GM19468 (cell line): ENCODE measurements at regions not wholly inside any gene's neighbourhood (a gene's known extent, or its start where the extent isn't known, plus 50 kb on each side); places are given as distances from the start of the nearest gene placed in this dataset.

Experiments
- ATAC-seq: cut with Tn5 transposase; IDR thresholded peaks from one replicate; pipeline ENCODE4 v1.9.1; 2021; ENCODE audit warnings: mild to moderate bottlenecking, moderate library complexity, moderate number of reproducible peaks; ENCODE audit not compliant: unreplicated experiment; ENCODE audit errors: extremely low read depth

GRCh38 chr20:17859002-17859615, 109.5 kb downstream of the SNX5 start:
- ATAC-seq: no peak

DNA sequence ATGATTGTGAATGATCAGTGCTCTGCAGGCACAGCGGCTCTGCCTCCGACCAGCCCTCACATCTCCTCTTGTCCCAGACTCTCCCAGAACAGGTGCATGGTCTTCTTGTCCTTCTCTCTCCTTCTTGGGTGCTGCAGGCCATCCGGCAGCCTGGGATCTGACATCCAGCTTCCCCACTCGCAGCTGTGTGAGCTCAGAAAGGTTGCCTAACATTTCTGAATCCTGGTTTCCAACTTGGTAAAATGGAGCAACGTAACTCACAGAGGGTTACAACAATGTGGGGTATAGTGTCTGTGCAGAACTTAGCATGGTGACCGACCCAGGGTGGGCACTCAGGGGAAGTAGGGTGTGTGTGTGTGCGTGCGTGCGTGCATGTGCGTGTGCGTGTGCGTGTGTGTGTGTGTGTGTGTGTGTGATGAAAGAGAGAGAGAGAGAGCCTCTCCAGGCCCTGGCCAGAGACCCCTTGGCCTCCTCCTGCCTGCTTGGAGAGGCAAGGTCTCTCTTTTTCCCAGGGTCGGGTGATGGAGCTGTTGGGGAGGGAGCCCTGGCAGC, 110.1 kb downstream of the SNX5 start:
- no peak for ATAC-seq

GRCh38 chr20:17857639-17858449, 110.8 kb downstream of the SNX5 start:
- ATAC-seq: no peak

DNA sequence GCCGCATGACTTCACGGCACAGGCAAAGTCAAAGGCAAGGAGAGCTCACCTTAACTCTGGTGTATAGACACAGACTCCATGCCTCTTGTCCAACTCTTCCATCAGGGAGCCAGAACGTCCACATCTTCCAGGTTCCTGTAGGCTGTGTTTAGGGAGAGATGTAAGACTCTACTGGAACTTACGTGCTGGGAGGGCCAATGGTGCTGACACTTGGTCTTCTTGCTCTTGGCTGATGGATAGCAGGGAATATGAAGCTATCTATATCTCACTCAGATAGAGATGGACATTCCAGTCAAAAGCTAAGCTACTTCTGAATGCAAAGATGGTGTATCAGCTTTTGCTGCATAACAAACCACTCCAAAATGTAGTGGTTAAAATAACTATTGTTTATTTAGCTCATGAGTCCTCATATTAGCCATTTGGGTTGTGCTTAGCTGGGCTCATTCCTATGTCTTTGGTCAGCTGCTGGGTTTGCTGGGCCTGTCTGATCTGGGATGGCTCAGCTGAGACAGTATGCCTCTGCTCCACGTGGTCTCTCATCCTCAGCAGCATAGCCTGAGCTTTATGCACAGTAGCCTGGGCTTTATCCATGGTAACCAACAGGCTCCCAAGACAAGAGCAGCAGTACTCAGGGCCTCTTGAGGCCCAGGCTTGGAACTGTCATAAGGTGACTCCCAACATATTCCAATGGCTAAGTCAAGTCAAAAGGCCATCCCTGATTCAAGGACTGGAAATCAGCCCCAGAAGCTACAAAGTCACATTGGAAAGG, 111.6 kb downstream of the SNX5 start:
- no peak for ATAC-seq

GRCh38 chr20:17856024-17856564, 112.5 kb downstream of the SNX5 start:
- ATAC-seq: peak; percentile 59

GRCh38 chr20:17854307-17854903, 114.2 kb downstream of the SNX5 start:
- ATAC-seq: no peak

DNA sequence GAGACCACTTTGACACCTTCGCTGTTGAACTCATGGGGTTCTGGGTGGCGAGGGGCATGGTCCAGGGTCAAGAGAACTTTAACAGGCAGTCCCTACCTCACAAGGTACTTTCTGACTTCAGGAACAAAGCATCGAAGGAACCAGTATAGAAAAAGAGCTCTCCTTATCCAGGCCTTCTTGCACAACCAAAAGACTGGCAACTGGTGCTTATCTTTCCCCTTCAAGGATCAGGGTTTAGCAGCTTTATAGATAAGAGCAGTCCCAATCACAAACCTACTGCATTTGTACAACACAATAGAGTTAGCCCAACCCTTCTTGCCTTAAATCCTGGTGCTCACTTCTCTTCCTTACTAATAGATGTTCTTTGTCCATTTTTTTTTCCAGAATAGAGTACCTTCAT, 116.3 kb downstream of the SNX5 start:
- ATAC-seq: no peak

DNA sequence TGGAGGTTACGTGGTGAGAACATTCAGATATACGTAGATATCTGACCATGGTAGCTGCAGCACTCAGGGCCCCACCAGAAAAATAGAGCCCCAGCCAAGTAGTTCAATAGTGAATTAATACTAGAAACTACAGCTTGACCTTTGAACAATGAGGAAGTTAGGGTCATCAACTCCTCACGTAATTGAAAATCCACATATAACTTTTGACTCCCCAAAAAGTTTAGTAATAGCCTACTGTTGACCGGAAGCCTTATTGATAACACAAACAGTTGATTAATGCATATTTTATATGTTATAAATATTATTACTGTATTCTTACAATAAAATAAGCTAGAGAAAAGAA, 117.9 kb downstream of the SNX5 start:
- ATAC-seq: no peak

DNA sequence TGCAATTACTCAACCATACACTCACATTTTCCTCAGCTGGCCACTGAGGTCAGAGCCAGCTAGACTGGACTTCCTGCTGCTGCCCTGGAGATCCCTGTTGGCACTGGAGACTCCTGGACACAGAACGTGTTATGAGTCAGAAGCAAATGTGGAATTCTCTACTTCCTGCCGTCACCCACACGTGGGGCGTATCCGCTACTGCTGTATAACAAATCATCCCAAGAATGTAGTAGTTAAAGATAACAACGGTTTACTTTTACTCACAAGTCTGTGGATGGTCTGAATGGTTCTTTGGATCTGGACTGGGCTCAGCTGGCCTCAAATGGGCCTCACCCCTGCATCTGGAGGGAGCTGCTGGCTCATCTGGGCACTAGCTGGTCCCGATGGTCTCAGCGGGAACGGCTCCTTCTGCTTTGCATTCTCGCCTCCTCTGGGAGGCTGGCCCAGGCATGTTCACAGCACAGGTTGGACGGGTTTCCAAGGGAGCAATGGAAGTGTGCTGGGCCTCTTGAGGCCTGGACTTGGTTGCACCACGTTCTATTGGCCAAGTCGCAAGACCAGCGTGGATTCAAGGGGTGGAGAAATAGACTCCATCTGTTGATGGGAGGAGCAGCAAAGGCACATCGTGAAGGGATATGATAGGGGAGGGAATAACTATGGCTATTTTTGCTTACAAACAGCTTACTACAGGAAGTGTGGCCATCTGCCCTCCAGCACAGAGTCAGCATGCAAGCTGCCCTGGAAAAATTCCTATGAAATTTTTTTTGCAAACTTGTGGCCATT, 118.5 kb downstream of the SNX5 start:
- no peak for ATAC-seq

GRCh38 chr20:17849138-17849900, 119.3 kb downstream of the SNX5 start:
- ATAC-seq: no peak

DNA sequence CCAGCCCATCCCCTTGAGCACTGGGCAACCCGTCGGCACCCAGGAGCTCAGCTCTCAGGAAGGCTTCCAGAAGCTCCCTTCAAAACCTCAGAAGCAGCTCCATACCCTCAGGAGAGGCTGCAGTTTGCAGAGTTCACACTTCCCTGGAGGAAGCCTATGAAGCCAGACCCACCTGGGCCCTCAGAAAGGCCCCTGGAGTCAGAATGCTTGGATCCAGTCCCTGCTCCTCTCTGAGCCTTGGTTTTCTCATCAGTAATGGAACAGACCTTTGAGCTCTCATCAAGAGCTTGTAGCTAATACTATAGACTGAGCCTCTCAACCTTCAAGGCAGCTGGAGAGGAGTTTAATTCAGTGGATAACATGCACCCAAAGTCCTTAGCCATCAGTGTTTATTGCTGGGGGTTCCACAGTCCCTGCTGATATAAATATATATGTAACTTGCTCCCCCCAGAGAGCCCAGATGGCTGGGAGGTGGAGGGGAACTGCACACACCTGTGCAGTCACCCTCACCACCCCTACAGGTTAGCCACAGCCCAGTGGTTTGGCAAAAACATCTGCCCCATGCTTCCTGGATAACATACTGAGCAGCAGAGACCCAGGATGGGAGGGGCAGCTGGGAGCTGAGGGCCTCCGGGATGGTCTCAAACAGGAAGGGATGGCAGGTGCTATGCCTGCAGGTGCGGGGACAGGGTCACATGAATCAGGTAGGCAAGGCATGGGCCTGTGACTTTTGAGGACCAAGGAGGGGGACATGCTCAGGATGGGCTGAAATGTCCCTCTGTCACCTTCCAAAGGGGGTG, 120.1 kb downstream of the SNX5 start:
- ATAC-seq: no peak

DNA sequence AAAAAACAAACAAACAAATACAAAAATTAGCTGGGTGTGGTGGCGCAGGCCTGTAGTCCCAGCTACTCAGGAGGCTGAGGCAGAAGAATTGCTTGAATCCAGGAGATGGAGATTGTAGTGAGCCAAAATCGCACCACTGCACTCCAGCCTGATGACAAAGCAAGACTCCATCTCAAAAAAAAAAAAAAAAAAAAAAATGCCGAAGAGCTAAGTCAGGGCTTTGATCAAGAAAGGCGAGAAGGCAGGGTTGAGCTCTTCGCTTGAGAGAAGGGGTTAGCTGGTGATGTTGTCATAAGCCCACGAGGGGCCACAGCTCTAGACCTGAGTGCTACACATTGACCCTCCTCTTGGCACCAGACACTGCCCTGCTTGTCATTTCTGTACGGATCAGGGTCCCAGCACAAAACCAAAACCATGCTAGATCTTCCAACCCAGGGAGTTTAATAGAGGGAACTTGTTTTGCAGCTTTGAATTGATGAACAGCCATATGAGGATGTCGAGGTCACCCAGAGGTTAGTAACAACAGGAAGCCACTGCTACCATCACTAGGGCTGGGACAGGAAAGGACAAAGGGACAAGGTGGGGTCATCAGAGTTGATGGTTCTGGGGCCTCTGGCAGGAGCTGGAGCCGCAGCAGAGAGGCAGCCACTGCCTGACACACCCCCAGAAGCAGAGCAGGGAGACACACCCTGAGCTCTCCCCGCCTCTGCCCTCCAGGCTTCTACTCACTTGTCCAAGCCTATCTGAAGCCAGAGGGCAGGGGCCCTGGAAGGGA, 122.7 kb downstream of the SNX5 start:
- ATAC-seq: no peak

GRCh38 chr20:17844549-17845298, 123.9 kb downstream of the SNX5 start:
- ATAC-seq: no peak

DNA sequence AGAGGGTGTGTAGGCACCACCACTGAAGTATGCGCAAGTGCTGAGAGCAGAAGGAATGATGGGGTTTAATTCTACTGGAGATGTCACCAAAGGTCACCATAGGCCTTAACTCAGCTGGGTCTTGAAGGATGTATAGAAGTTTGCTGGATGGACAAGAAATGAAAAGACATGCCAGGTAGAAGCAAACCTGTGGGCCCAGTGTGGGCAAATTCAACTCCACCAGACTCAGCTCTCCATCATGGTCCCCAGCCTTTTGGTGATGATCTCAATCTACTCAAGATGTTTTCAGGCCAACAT, 124.5 kb downstream of the SNX5 start:
- ATAC-seq: no peak

DNA sequence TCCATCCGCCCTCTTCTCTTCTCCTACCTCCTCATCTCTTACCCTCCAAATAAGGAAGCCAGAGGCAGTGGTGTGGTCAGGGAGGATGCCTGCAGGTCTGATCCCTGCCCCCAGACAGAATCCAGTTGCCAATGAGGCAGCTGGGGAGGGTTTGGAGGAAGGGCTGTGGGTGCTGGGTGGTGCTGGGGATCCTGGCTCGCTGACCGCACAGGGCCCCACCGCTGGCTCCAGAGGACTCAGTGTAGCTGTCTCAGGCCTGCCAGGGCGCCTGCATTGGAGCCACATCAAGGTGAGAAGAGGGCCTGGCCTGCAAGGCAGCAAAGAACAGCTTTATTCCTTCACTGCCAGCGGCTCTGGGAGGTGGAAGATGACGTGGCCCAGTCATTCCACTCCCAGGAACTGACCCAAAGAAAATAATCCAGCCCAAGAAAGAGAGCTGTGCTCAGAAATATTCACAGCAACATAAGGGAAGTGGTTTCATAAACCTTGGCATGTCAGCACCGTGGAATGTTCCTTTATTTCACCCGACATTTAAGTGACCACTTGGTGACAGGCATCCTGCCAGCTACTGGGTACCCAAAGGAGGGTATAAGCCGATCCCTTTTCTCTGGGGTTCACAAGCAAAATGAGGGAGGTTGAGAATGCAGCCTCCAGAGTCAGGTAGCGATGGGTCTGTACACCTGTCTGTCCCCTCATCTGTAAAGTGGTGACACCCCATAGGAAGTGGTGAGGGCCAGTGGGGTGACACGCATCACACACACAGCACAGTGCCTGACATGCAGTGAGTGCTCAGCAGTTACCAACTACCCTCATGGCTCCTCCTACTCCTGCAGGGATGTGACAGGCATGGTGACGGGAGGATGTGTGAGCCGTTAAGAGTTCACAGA, 125.1 kb downstream of the SNX5 start:
- ATAC-seq: no peak

GRCh38 chr20:17841751-17842215, 126.8 kb downstream of the SNX5 start:
- no peak for ATAC-seq
